ENCODE measurements at regions not wholly inside any gene's neighbourhood (a gene's known extent, or its start where the extent isn't known, plus 50 kb on each side); places are given as distances from the start of the nearest gene placed in this dataset.
"Not testable (repeated sequence)": the region's sequence is repeated elsewhere in the genome, so short reads cannot be mapped to it uniquely, and the experiment has no call there.

- Histone ChIP-seq H3K79me2 (ENCODE audit: insufficient read depth, low read length) (no peaks in the 10 kb centered on the region), H3K4me3 (ENCODE audit: insufficient read depth, low read depth, low read length) (no peak overlapping the region), H3K4me2 (ENCODE audit: low read length) (no peak overlapping the region), H3K36me3 (ENCODE audit: insufficient read depth, low read length) (no peaks in the 10 kb centered on the region), H2AFZ (ENCODE audit: low read depth, low read length) (no peak overlapping the region), H3K27ac (ENCODE audit: low read depth, low read length) (no peak overlapping the region), H3K9me3 (ENCODE audit: insufficient read depth, low read depth, low read length) (peaks cover 6% of the 10 kb centered on the region), H4K20me1 (ENCODE audit: insufficient read depth, low read length) (no peaks in the 10 kb centered on the region), H3K27me3 (ENCODE audit: insufficient read depth, low read length) (no peaks in the 10 kb centered on the region), H3K9ac (ENCODE audit: low read length) (no peak overlapping the region), H3K4me1 (ENCODE audit: insufficient read depth, low read length) (peaks cover 5% of the 10 kb centered on the region)
- FAIRE-seq (no peak), DNase-seq (ENCODE audit: low read depth) (peak; percentile 38)
- Mint-ChIP-seq H3K27ac (ENCODE audit: unreplicated experiment) (no peak overlapping the region), H3K27me3 (ENCODE audit: low read depth, unreplicated experiment) (no peaks in the 10 kb centered on the region), H3K36me3 (ENCODE audit: low read depth, unreplicated experiment) (no peaks in the 10 kb centered on the region), H3K4me1 (ENCODE audit: low read depth, unreplicated experiment) (no peaks in the 10 kb centered on the region), H3K4me3 (ENCODE audit: unreplicated experiment) (no peak overlapping the region), H3K9me3 (ENCODE audit: unreplicated experiment) (no peaks in the 10 kb centered on the region)
- no peak for TF ChIP-seq EZH2 (IDR thresholded peaks at IDR 0.05; ENCODE audit: insufficient read depth, low read length)
- no peak for TF ChIP-seq CTCF (IDR thresholded peaks at IDR 0.05; ENCODE audit: insufficient read depth, low read depth, low read length)
Observed at GRCh38 chr7:17105701-17106100, 192.8 kb upstream of the AHR start.

- H3K9me3 Mint-ChIP-seq (ENCODE audit: unreplicated experiment) = no peaks in the 10 kb centered on the region
- Histone ChIP-seq H3K4me1 (ENCODE audit: insufficient read depth, low read length) (peaks cover 5% of the 10 kb centered on the region), H3K27ac (ENCODE audit: low read depth, low read length) (no peak overlapping the region), H3K27me3 (ENCODE audit: insufficient read depth, low read length) (no peaks in the 10 kb centered on the region), H2AFZ (ENCODE audit: low read depth, low read length) (no peak overlapping the region), H3K4me3 (ENCODE audit: insufficient read depth, low read depth, low read length) (no peak overlapping the region), H3K9ac (ENCODE audit: low read length) (no peak overlapping the region), H3K36me3 (ENCODE audit: insufficient read depth, low read length) (no peaks in the 10 kb centered on the region), H3K79me2 (ENCODE audit: insufficient read depth, low read length) (no peaks in the 10 kb centered on the region), H3K9me3 (ENCODE audit: insufficient read depth, low read depth, low read length) (no peaks in the 10 kb centered on the region), H4K20me1 (ENCODE audit: insufficient read depth, low read length) (no peaks in the 10 kb centered on the region), H3K4me2 (ENCODE audit: low read length) (no peak overlapping the region)
- TF ChIP-seq EZH2 (IDR thresholded peaks at IDR 0.05; ENCODE audit: insufficient read depth, low read length) (no peak), CTCF (IDR thresholded peaks at IDR 0.05; ENCODE audit: insufficient read depth, low read depth, low read length) (no peak)
- no peak overlapping the region for H3K27ac Mint-ChIP-seq (ENCODE audit: unreplicated experiment)
- no peaks in the 10 kb centered on the region for H3K4me1 Mint-ChIP-seq (ENCODE audit: low read depth, unreplicated experiment)
- no peaks in the 10 kb centered on the region for H3K27me3 Mint-ChIP-seq (ENCODE audit: low read depth, unreplicated experiment)
- H3K36me3 Mint-ChIP-seq (ENCODE audit: low read depth, unreplicated experiment) = no peaks in the 10 kb centered on the region
- DNase-seq (ENCODE audit: low read depth) (no peak), FAIRE-seq (no peak)
- H3K4me3 Mint-ChIP-seq (ENCODE audit: unreplicated experiment) = no peak overlapping the region
Observed at GRCh38 chr7:17108049-17108584, 190.3 kb upstream of the AHR start.

- DNase-seq (ENCODE audit: low read depth) (peak; percentile 81), FAIRE-seq (no peak)
- Mint-ChIP-seq H3K27me3 (ENCODE audit: low read depth, unreplicated experiment) (no peaks in the 10 kb centered on the region), H3K36me3 (ENCODE audit: low read depth, unreplicated experiment) (no peaks in the 10 kb centered on the region), H3K4me1 (ENCODE audit: low read depth, unreplicated experiment) (no peaks in the 10 kb centered on the region), H3K27ac (ENCODE audit: unreplicated experiment) (no peak overlapping the region), H3K9me3 (ENCODE audit: unreplicated experiment) (no peaks in the 10 kb centered on the region), H3K4me3 (ENCODE audit: unreplicated experiment) (no peak overlapping the region)
- no peaks in the 10 kb centered on the region for H3K27me3 ChIP-seq (ENCODE audit: insufficient read depth, low read length)
- H3K79me2 ChIP-seq (ENCODE audit: insufficient read depth, low read length) = no peaks in the 10 kb centered on the region
- H4K20me1 ChIP-seq (ENCODE audit: insufficient read depth, low read length) = no peaks in the 10 kb centered on the region
- H3K4me1 ChIP-seq (ENCODE audit: insufficient read depth, low read length) = peaks cover 5% of the 10 kb centered on the region
- no peak overlapping the region for H2AFZ ChIP-seq (ENCODE audit: low read depth, low read length)
- H3K27ac ChIP-seq (ENCODE audit: low read depth, low read length) = no peak overlapping the region
- TF ChIP-seq CTCF (IDR thresholded peaks at IDR 0.05; ENCODE audit: insufficient read depth, low read depth, low read length) = no peak
- TF ChIP-seq EZH2 (IDR thresholded peaks at IDR 0.05; ENCODE audit: insufficient read depth, low read length) = no peak
- peak overlapping the region; percentile 20 for H3K4me2 ChIP-seq (ENCODE audit: low read length)
- H3K4me3 ChIP-seq (ENCODE audit: insufficient read depth, low read depth, low read length) = no peak overlapping the region
- no peaks in the 10 kb centered on the region for H3K9me3 ChIP-seq (ENCODE audit: insufficient read depth, low read depth, low read length)
- H3K9ac ChIP-seq (ENCODE audit: low read length) = no peak overlapping the region
- H3K36me3 ChIP-seq (ENCODE audit: insufficient read depth, low read length) = no peaks in the 10 kb centered on the region
Observed at GRCh38 chr7:17109020-17109419, 189.4 kb upstream of the AHR start.

GRCh38 chr7:17113770-17114169, 184.7 kb upstream of the AHR start:
- FAIRE-seq; H3K4me3 ChIP-seq (ENCODE audit: insufficient read depth, low read depth, low read length); H3K9me3 Mint-ChIP-seq (ENCODE audit: unreplicated experiment); H3K27ac Mint-ChIP-seq (ENCODE audit: unreplicated experiment); H4K20me1 ChIP-seq (ENCODE audit: insufficient read depth, low read length); DNase-seq (ENCODE audit: low read depth); H3K27ac ChIP-seq (ENCODE audit: low read depth, low read length); H3K4me1 ChIP-seq (ENCODE audit: insufficient read depth, low read length); H3K27me3 Mint-ChIP-seq (ENCODE audit: low read depth, unreplicated experiment); H3K4me3 Mint-ChIP-seq (ENCODE audit: unreplicated experiment); H3K36me3 Mint-ChIP-seq (ENCODE audit: low read depth, unreplicated experiment); H3K4me1 Mint-ChIP-seq (ENCODE audit: low read depth, unreplicated experiment); H3K36me3 ChIP-seq (ENCODE audit: insufficient read depth, low read length); H3K79me2 ChIP-seq (ENCODE audit: insufficient read depth, low read length); H2AFZ ChIP-seq (ENCODE audit: low read depth, low read length); H3K9ac ChIP-seq (ENCODE audit: low read length); H3K27me3 ChIP-seq (ENCODE audit: insufficient read depth, low read length); H3K4me2 ChIP-seq (ENCODE audit: low read length); H3K9me3 ChIP-seq (ENCODE audit: insufficient read depth, low read depth, low read length): not testable (repeated sequence)
